ENCODE measurements at regions not wholly inside any gene's neighbourhood (a gene's known extent, or its start where the extent isn't known, plus 50 kb on each side); places are given as distances from the start of the nearest gene placed in this dataset.

DNA sequence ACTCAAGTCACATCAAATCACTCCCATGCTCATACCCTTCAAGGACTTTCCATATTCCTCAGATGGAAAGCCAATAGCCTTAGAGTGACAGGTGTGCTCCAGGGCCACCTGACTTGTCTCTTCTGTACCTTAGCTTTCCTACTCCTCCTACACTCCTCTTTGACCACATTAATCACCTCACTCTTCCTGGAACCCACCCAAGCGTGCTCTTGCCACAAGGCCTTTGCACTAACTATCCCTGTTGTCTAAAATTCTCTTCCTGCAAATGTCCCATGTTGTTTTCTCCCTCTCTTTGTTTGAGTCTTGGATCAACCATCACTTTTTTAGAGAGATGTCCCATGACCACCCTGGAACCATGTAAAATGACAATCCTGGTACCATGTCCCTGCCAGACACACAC lies 244.1 kb downstream of the AASDHPPT start:
- intact Hi-C loops (cut with micrococcal nuclease), result no loop called here
- POLR2A ChIA-PET (ENCODE audit: unreplicated experiment), result no interaction called here
- Histone ChIP-seq H3K9me3 (ENCODE audit: low read length) (no peaks in the 10 kb centered on the region), H3K9me2 (replicated peaks; ENCODE audit: low read length) (no peaks in the 10 kb centered on the region), H4K20me1 (ENCODE audit: low read length) (no peaks in the 10 kb centered on the region), H3K9ac (ENCODE audit: low read length) (no peak overlapping the region), H3K4me3 (ENCODE audit: low read length) (no peak overlapping the region), H3K27me3 (ENCODE audit: low read length) (no peaks in the 10 kb centered on the region), H3K4me2 (ENCODE audit: low read length) (no peak overlapping the region), H2AFZ (ENCODE audit: low read length) (no peak overlapping the region), H3K4me1 (ENCODE audit: insufficient read depth, low read length) (no peaks in the 10 kb centered on the region), H3F3A (ENCODE audit: low read length, unreplicated experiment) (no peaks in the 10 kb centered on the region), H3K79me2 (ENCODE audit: low read length) (no peaks in the 10 kb centered on the region), H3K27ac (ENCODE audit: low read length) (no peak overlapping the region), H3K36me3 (ENCODE audit: low read depth, low read length) (no peaks in the 10 kb centered on the region)
- no TSS peak for BruUV-seq (replicated peaks)
- CTCF ChIA-PET, result no interaction called here
- ATAC-seq (no peak), DNase-seq (no peak)
- no peak for TF ChIP-seq EZH2 (IDR thresholded peaks at IDR 0.05; ENCODE audit: low read length, unreplicated experiment)
- TF ChIP-seq EZH2phosphoT487 (IDR thresholded peaks at IDR 0.05; ENCODE audit: borderline replicate concordance, low read length), result no peak
- TF ChIP-seq, protein P1, sequence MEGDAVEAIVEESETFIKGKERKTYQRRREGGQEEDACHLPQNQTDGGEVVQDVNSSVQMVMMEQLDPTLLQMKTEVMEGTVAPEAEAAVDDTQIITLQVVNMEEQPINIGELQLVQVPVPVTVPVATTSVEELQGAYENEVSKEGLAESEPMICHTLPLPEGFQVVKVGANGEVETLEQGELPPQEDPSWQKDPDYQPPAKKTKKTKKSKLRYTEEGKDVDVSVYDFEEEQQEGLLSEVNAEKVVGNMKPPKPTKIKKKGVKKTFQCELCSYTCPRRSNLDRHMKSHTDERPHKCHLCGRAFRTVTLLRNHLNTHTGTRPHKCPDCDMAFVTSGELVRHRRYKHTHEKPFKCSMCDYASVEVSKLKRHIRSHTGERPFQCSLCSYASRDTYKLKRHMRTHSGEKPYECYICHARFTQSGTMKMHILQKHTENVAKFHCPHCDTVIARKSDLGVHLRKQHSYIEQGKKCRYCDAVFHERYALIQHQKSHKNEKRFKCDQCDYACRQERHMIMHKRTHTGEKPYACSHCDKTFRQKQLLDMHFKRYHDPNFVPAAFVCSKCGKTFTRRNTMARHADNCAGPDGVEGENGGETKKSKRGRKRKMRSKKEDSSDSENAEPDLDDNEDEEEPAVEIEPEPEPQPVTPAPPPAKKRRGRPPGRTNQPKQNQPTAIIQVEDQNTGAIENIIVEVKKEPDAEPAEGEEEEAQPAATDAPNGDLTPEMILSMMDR (conservative IDR thresholded peaks at IDR 0.05; ENCODE audit: low read depth, low read length), result no peak

DNA sequence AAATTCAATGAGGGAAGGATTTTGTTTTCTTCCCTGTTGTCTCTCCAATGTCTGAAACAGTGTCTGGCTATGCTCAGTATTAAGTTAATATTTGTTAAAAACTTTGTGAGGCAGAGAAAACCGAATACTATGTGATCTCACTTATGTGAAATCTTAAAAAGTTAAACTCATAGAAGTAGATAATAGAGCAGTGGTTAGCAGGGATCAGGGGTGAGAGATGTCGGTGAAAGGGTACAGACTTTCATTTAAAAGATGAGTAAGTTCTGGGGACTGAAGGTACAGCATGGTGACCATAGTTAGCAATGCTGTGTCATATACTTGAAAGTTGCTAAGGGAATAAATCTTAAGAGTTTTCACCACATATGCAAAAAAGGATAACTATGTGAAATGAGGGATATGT lies 244.6 kb downstream of the AASDHPPT start:
- intact Hi-C loops (cut with micrococcal nuclease), result no loop called here
- Histone ChIP-seq H3K4me2 (ENCODE audit: low read length) (no peak overlapping the region), H3K27ac (ENCODE audit: low read length) (no peak overlapping the region), H3K9me3 (ENCODE audit: low read length) (no peaks in the 10 kb centered on the region), H3K4me1 (ENCODE audit: insufficient read depth, low read length) (no peaks in the 10 kb centered on the region), H2AFZ (ENCODE audit: low read length) (no peak overlapping the region), H3K36me3 (ENCODE audit: low read depth, low read length) (no peaks in the 10 kb centered on the region), H3K27me3 (ENCODE audit: low read length) (no peaks in the 10 kb centered on the region), H3K79me2 (ENCODE audit: low read length) (no peaks in the 10 kb centered on the region), H3K9me2 (replicated peaks; ENCODE audit: low read length) (no peaks in the 10 kb centered on the region), H4K20me1 (ENCODE audit: low read length) (no peaks in the 10 kb centered on the region), H3K9ac (ENCODE audit: low read length) (no peak overlapping the region), H3F3A (ENCODE audit: low read length, unreplicated experiment) (no peaks in the 10 kb centered on the region), H3K4me3 (ENCODE audit: low read length) (no peak overlapping the region)
- ChIA-PET POLR2A (ENCODE audit: unreplicated experiment) (no interaction called here), CTCF (no interaction called here)
- TF ChIP-seq EZH2phosphoT487 (IDR thresholded peaks at IDR 0.05; ENCODE audit: borderline replicate concordance, low read length), result no peak
- TF ChIP-seq, protein P1 (conservative IDR thresholded peaks at IDR 0.05; ENCODE audit: low read depth, low read length), result no peak
- no peak for TF ChIP-seq EZH2 (IDR thresholded peaks at IDR 0.05; ENCODE audit: low read length, unreplicated experiment)
- DNase-seq (no peak), ATAC-seq (no peak)
- no TSS peak for BruUV-seq (replicated peaks)

DNA sequence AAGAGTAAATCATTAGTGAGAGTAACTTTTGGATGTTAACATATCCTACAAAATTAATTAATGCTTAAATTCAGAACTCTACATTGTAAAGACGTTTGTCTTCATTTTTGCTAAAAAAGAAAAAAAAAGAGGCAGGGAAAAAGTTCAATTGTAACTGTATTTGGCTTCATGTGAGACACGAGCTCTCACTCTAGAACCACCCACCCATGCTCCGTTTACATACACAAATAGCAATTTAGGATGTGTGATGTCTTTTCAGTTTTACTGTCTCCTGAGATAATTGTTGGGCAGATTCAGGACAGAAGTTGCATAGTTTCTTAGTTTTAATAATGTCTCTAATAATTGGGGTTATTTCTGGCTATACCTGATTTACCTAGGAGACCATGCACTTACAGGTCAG lies 248.6 kb downstream of the AASDHPPT start:
- H3K4me3 ChIP-seq (ENCODE audit: low read length), result no peak overlapping the region
- intact Hi-C loops (cut with micrococcal nuclease), result loop anchor here (5.0 kb wide), 1 partner anchor 71 kb away; no protein-coding TSS in a partner anchor
- H3K9ac ChIP-seq (ENCODE audit: low read length), result no peak overlapping the region
- no peaks in the 10 kb centered on the region for H3K9me2 ChIP-seq (replicated peaks; ENCODE audit: low read length)
- no peaks in the 10 kb centered on the region for H3K27me3 ChIP-seq (ENCODE audit: low read length)
- BruUV-seq (replicated peaks), result no TSS peak
- TF ChIP-seq EZH2 (IDR thresholded peaks at IDR 0.05; ENCODE audit: low read length, unreplicated experiment) (no peak), EZH2phosphoT487 (IDR thresholded peaks at IDR 0.05; ENCODE audit: borderline replicate concordance, low read length) (no peak)
- TF ChIP-seq, protein P1 (conservative IDR thresholded peaks at IDR 0.05; ENCODE audit: low read depth, low read length), result no peak
- H3K27ac ChIP-seq (ENCODE audit: low read length), result no peak overlapping the region
- H4K20me1 ChIP-seq (ENCODE audit: low read length), result no peaks in the 10 kb centered on the region
- no peak overlapping the region for H3K4me2 ChIP-seq (ENCODE audit: low read length)
- ChIA-PET CTCF (no interaction called here), POLR2A (ENCODE audit: unreplicated experiment) (no interaction called here)
- H3K9me3 ChIP-seq (ENCODE audit: low read length), result no peaks in the 10 kb centered on the region
- no peaks in the 10 kb centered on the region for H3K36me3 ChIP-seq (ENCODE audit: low read depth, low read length)
- H2AFZ ChIP-seq (ENCODE audit: low read length), result no peak overlapping the region
- no peaks in the 10 kb centered on the region for H3F3A ChIP-seq (ENCODE audit: low read length, unreplicated experiment)
- H3K79me2 ChIP-seq (ENCODE audit: low read length), result no peaks in the 10 kb centered on the region
- H3K4me1 ChIP-seq (ENCODE audit: insufficient read depth, low read length), result peaks cover 22% of the 10 kb centered on the region
- ATAC-seq (no peak), DNase-seq (no peak)

Measured in PC-3 (cell line).